ENCODE measurements at regions not wholly inside any gene's neighbourhood (a gene's known extent, or its start where the extent isn't known, plus 50 kb on each side); places are given as distances from the start of the nearest gene placed in this dataset.

DNA sequence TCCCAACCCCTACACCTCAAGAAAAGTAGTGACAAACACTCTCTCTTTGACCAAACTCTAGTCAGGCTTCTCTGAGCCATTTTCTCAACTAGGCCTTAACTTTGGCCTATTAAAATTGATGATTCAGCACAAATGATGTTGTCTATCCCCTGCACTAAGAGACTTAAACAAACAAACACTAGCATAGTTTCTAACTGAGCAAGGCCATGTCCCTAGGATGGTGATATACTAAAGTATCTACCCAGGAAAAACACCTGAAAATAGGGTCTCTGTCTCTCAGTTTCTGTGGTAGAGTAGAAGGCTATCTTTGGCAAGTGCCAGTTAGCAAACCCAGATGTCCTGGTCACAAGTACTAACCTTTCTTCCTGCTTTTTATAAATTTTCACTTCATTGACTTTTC, 219.7 kb upstream of the ANO3 start:
- TF ChIP-seq, protein P1, sequence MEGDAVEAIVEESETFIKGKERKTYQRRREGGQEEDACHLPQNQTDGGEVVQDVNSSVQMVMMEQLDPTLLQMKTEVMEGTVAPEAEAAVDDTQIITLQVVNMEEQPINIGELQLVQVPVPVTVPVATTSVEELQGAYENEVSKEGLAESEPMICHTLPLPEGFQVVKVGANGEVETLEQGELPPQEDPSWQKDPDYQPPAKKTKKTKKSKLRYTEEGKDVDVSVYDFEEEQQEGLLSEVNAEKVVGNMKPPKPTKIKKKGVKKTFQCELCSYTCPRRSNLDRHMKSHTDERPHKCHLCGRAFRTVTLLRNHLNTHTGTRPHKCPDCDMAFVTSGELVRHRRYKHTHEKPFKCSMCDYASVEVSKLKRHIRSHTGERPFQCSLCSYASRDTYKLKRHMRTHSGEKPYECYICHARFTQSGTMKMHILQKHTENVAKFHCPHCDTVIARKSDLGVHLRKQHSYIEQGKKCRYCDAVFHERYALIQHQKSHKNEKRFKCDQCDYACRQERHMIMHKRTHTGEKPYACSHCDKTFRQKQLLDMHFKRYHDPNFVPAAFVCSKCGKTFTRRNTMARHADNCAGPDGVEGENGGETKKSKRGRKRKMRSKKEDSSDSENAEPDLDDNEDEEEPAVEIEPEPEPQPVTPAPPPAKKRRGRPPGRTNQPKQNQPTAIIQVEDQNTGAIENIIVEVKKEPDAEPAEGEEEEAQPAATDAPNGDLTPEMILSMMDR (conservative IDR thresholded peaks at IDR 0.05; ENCODE audit: low read depth in 2 of 2) = no peak
- TF ChIP-seq CREB1 (CRISPR knock-in tag; IDR thresholded peaks at IDR 0.05; ENCODE audit: low read depth) = no peak
- no peak for TF ChIP-seq EZH2 (IDR thresholded peaks at IDR 0.05; ENCODE audit: low read depth, unreplicated experiment)
- TF ChIP-seq JUNB (IDR thresholded peaks at IDR 0.05; ENCODE audit: unreplicated experiment) = no peak

Data from GM23338 (cell line).